Breast epithelium (tissue), 3 donors: ENCODE measurements at regions not wholly inside any gene's neighbourhood (a gene's known extent, or its start where the extent isn't known, plus 50 kb on each side); places are given as distances from the start of the nearest gene placed in this dataset.

Source experiments
- POLR2AphosphoS5 ChIP-seq, 3 donors: sonication (generic); formaldehyde crosslinking; IDR thresholded peaks; one replicate each; pipeline ENCODE4 v1.6.1; 2017; ENCODE audit warnings: antibody characterized with exemption in 3 of 3
- TF ChIP-seq, protein P1 (sequence below), 3 donors: fragments of 450-650 bp; IDR thresholded peaks; one replicate each; pipeline ENCODE4 v1.5.1; 2016 to 2017; ENCODE audit warnings: antibody characterized with exemption in 3 of 3, mild to moderate bottlenecking in 3 of 3, moderate library complexity in 3 of 3

DNA sequence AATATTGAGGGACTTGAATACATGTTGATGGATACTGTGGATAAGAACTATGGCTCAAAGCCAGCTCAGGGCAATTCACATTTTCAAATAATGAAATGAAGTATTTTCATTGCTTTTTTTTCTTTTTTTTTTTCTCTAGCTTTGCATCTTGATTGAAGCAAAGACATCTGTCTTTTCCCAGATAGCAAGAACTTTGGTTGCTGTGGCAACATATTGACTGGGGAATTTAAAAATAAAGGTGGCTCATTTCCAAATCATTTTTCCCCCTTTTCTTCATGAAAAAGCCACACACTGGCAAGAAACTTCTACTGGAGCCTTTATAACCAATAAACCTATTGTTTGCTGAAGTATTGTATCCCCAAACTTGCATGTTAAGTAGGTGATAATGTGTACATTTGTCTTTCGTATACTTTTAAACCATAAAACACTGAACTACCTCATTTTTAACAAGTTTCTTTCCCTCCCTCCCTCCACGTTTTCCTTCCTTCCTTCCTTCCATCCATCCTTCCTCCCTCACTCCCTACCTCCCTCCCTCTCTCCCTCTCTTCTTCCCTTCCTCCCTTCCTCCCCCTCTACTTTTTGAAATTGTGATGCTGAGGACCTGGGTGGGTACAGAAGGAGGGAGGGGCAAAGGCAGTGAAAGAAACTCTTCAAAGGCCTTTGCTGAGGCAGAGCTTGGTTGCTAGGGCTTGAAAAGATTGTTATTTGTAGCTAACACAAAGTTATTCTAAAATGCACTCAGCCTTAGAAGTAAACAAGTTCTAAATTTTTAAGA lies 343.5 kb upstream of the SPRY2 start:
- TF ChIP-seq, protein P1, sequence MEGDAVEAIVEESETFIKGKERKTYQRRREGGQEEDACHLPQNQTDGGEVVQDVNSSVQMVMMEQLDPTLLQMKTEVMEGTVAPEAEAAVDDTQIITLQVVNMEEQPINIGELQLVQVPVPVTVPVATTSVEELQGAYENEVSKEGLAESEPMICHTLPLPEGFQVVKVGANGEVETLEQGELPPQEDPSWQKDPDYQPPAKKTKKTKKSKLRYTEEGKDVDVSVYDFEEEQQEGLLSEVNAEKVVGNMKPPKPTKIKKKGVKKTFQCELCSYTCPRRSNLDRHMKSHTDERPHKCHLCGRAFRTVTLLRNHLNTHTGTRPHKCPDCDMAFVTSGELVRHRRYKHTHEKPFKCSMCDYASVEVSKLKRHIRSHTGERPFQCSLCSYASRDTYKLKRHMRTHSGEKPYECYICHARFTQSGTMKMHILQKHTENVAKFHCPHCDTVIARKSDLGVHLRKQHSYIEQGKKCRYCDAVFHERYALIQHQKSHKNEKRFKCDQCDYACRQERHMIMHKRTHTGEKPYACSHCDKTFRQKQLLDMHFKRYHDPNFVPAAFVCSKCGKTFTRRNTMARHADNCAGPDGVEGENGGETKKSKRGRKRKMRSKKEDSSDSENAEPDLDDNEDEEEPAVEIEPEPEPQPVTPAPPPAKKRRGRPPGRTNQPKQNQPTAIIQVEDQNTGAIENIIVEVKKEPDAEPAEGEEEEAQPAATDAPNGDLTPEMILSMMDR (IDR thresholded peaks at IDR 0.05) = no peak
- TF ChIP-seq POLR2AphosphoS5 (IDR thresholded peaks at IDR 0.05) = no peak
